ENCODE measurements at regions not wholly inside any gene's neighbourhood (a gene's known extent, or its start where the extent isn't known, plus 50 kb on each side); places are given as distances from the start of the nearest gene placed in this dataset.

GRCh38 chr13:58994777-58995176 is 1169.0 kb downstream of the DIAPH3 start:
- H3K4me3 ChIP-seq (ENCODE audit: insufficient read length, low read depth), result no peak overlapping the region
- H3K36me3 ChIP-seq (ENCODE audit: insufficient read depth, insufficient read length, low read length), result no peaks in the 10 kb centered on the region
- TF ChIP-seq SUZ12 (IDR thresholded peaks at IDR 0.05; ENCODE audit: extremely low read depth, insufficient read depth, insufficient read length) (no peak), YY1 (IDR thresholded peaks at IDR 0.05; ENCODE audit: insufficient read depth, insufficient read length) (no peak), ZNF274 (IDR thresholded peaks at IDR 0.05; ENCODE audit: low read depth, low read length) (no peak)
- no peaks in the 10 kb centered on the region for H3K9me3 ChIP-seq (ENCODE audit: insufficient read depth, low read length)
- H3K27me3 ChIP-seq (ENCODE audit: insufficient read depth, insufficient read length), result no peaks in the 10 kb centered on the region
- DNase-seq (ENCODE audit: low read depth, low spot score), result no peak
- H3K9ac ChIP-seq (ENCODE audit: insufficient read length, low read depth), result no peak overlapping the region
- no peaks in the 10 kb centered on the region for H3K4me1 ChIP-seq (ENCODE audit: insufficient read depth, insufficient read length)

GRCh38 chr13:58998716-58999115 is 1165.0 kb downstream of the DIAPH3 start:
- H3K27me3 ChIP-seq (ENCODE audit: insufficient read depth, insufficient read length), result no peaks in the 10 kb centered on the region
- H3K9ac ChIP-seq (ENCODE audit: insufficient read length, low read depth), result no peak overlapping the region
- no peaks in the 10 kb centered on the region for H3K36me3 ChIP-seq (ENCODE audit: insufficient read depth, insufficient read length, low read length)
- no peak overlapping the region for H3K4me3 ChIP-seq (ENCODE audit: insufficient read length, low read depth)
- H3K4me1 ChIP-seq (ENCODE audit: insufficient read depth, insufficient read length), result no peaks in the 10 kb centered on the region
- no peak for DNase-seq (ENCODE audit: low read depth, low spot score)
- TF ChIP-seq SUZ12 (IDR thresholded peaks at IDR 0.05; ENCODE audit: extremely low read depth, insufficient read depth, insufficient read length), result no peak
- no peak for TF ChIP-seq YY1 (IDR thresholded peaks at IDR 0.05; ENCODE audit: insufficient read depth, insufficient read length)
- TF ChIP-seq ZNF274 (IDR thresholded peaks at IDR 0.05; ENCODE audit: low read depth, low read length), result no peak
- H3K9me3 ChIP-seq (ENCODE audit: insufficient read depth, low read length), result no peaks in the 10 kb centered on the region

GRCh38 chr13:58999851-59000250 is 1163.9 kb downstream of the DIAPH3 start:
- Histone ChIP-seq H3K4me3 (ENCODE audit: insufficient read length, low read depth) (no peak overlapping the region), H3K27me3 (ENCODE audit: insufficient read depth, insufficient read length) (no peaks in the 10 kb centered on the region), H3K36me3 (ENCODE audit: insufficient read depth, insufficient read length, low read length) (no peaks in the 10 kb centered on the region), H3K4me1 (ENCODE audit: insufficient read depth, insufficient read length) (no peaks in the 10 kb centered on the region), H3K9me3 (ENCODE audit: insufficient read depth, low read length) (no peaks in the 10 kb centered on the region), H3K9ac (ENCODE audit: insufficient read length, low read depth) (no peak overlapping the region)
- no peak for DNase-seq (ENCODE audit: low read depth, low spot score)
- TF ChIP-seq YY1 (IDR thresholded peaks at IDR 0.05; ENCODE audit: insufficient read depth, insufficient read length) (no peak), ZNF274 (IDR thresholded peaks at IDR 0.05; ENCODE audit: low read depth, low read length) (no peak), SUZ12 (IDR thresholded peaks at IDR 0.05; ENCODE audit: extremely low read depth, insufficient read depth, insufficient read length) (no peak)

GRCh38 chr13:59000770-59001169 is 1163.0 kb downstream of the DIAPH3 start:
- H3K27me3 ChIP-seq (ENCODE audit: insufficient read depth, insufficient read length), result no peaks in the 10 kb centered on the region
- no peaks in the 10 kb centered on the region for H3K9me3 ChIP-seq (ENCODE audit: insufficient read depth, low read length)
- no peak for DNase-seq (ENCODE audit: low read depth, low spot score)
- H3K4me3 ChIP-seq (ENCODE audit: insufficient read length, low read depth), result no peak overlapping the region
- H3K36me3 ChIP-seq (ENCODE audit: insufficient read depth, insufficient read length, low read length), result no peaks in the 10 kb centered on the region
- TF ChIP-seq SUZ12 (IDR thresholded peaks at IDR 0.05; ENCODE audit: extremely low read depth, insufficient read depth, insufficient read length) (no peak), ZNF274 (IDR thresholded peaks at IDR 0.05; ENCODE audit: low read depth, low read length) (no peak), YY1 (IDR thresholded peaks at IDR 0.05; ENCODE audit: insufficient read depth, insufficient read length) (no peak)
- no peaks in the 10 kb centered on the region for H3K4me1 ChIP-seq (ENCODE audit: insufficient read depth, insufficient read length)
- no peak overlapping the region for H3K9ac ChIP-seq (ENCODE audit: insufficient read length, low read depth)

GRCh38 chr13:59012731-59013130 is 1151.0 kb downstream of the DIAPH3 start:
- TF ChIP-seq SUZ12 (IDR thresholded peaks at IDR 0.05; ENCODE audit: extremely low read depth, insufficient read depth, insufficient read length), result no peak
- no peak for TF ChIP-seq YY1 (IDR thresholded peaks at IDR 0.05; ENCODE audit: insufficient read depth, insufficient read length)
- no peak for TF ChIP-seq ZNF274 (IDR thresholded peaks at IDR 0.05; ENCODE audit: low read depth, low read length)
- no peaks in the 10 kb centered on the region for H3K4me1 ChIP-seq (ENCODE audit: insufficient read depth, insufficient read length)
- no peaks in the 10 kb centered on the region for H3K36me3 ChIP-seq (ENCODE audit: insufficient read depth, insufficient read length, low read length)
- no peak for DNase-seq (ENCODE audit: low read depth, low spot score)
- no peak overlapping the region for H3K9ac ChIP-seq (ENCODE audit: insufficient read length, low read depth)
- no peak overlapping the region for H3K4me3 ChIP-seq (ENCODE audit: insufficient read length, low read depth)
- H3K9me3 ChIP-seq (ENCODE audit: insufficient read depth, low read length), result no peaks in the 10 kb centered on the region
- no peaks in the 10 kb centered on the region for H3K27me3 ChIP-seq (ENCODE audit: insufficient read depth, insufficient read length)

- no peak for DNase-seq (ENCODE audit: low read depth, low spot score)
- H3K9me3 ChIP-seq (ENCODE audit: insufficient read depth, low read length), result no peaks in the 10 kb centered on the region
- no peak overlapping the region for H3K4me3 ChIP-seq (ENCODE audit: insufficient read length, low read depth)
- H3K36me3 ChIP-seq (ENCODE audit: insufficient read depth, insufficient read length, low read length), result no peaks in the 10 kb centered on the region
- TF ChIP-seq ZNF274 (IDR thresholded peaks at IDR 0.05; ENCODE audit: low read depth, low read length), result no peak
- no peak for TF ChIP-seq SUZ12 (IDR thresholded peaks at IDR 0.05; ENCODE audit: extremely low read depth, insufficient read depth, insufficient read length)
- H3K27me3 ChIP-seq (ENCODE audit: insufficient read depth, insufficient read length), result no peaks in the 10 kb centered on the region
- H3K4me1 ChIP-seq (ENCODE audit: insufficient read depth, insufficient read length), result no peaks in the 10 kb centered on the region
- no peak overlapping the region for H3K9ac ChIP-seq (ENCODE audit: insufficient read length, low read depth)
Observed at GRCh38 chr13:59016250-59016649, 1147.5 kb downstream of the DIAPH3 start.

GRCh38 chr13:59024434-59024833 is 1139.3 kb downstream of the DIAPH3 start:
- no peak overlapping the region for H3K9ac ChIP-seq (ENCODE audit: insufficient read length, low read depth)
- no peak for DNase-seq (ENCODE audit: low read depth, low spot score)
- H3K4me3 ChIP-seq (ENCODE audit: insufficient read length, low read depth), result no peak overlapping the region
- no peaks in the 10 kb centered on the region for H3K4me1 ChIP-seq (ENCODE audit: insufficient read depth, insufficient read length)
- no peak for TF ChIP-seq ZNF274 (IDR thresholded peaks at IDR 0.05; ENCODE audit: low read depth, low read length)
- TF ChIP-seq YY1 (IDR thresholded peaks at IDR 0.05; ENCODE audit: insufficient read depth, insufficient read length), result no peak
- TF ChIP-seq SUZ12 (IDR thresholded peaks at IDR 0.05; ENCODE audit: extremely low read depth, insufficient read depth, insufficient read length), result no peak
- no peaks in the 10 kb centered on the region for H3K36me3 ChIP-seq (ENCODE audit: insufficient read depth, insufficient read length, low read length)
- no peaks in the 10 kb centered on the region for H3K27me3 ChIP-seq (ENCODE audit: insufficient read depth, insufficient read length)
- H3K9me3 ChIP-seq (ENCODE audit: insufficient read depth, low read length), result no peaks in the 10 kb centered on the region

- DNase-seq (ENCODE audit: low read depth, low spot score), result no peak
- no peak for TF ChIP-seq ZNF274 (IDR thresholded peaks at IDR 0.05; ENCODE audit: low read depth, low read length)
- TF ChIP-seq YY1 (IDR thresholded peaks at IDR 0.05; ENCODE audit: insufficient read depth, insufficient read length), result no peak
- TF ChIP-seq SUZ12 (IDR thresholded peaks at IDR 0.05; ENCODE audit: extremely low read depth, insufficient read depth, insufficient read length), result no peak
- Histone ChIP-seq H3K27me3 (ENCODE audit: insufficient read depth, insufficient read length) (no peaks in the 10 kb centered on the region), H3K9me3 (ENCODE audit: insufficient read depth, low read length) (no peaks in the 10 kb centered on the region), H3K36me3 (ENCODE audit: insufficient read depth, insufficient read length, low read length) (no peaks in the 10 kb centered on the region), H3K9ac (ENCODE audit: insufficient read length, low read depth) (no peak overlapping the region), H3K4me1 (ENCODE audit: insufficient read depth, insufficient read length) (no peaks in the 10 kb centered on the region), H3K4me3 (ENCODE audit: insufficient read length, low read depth) (no peak overlapping the region)
Observed at GRCh38 chr13:59034198-59034597, 1129.5 kb downstream of the DIAPH3 start.

All from NT2/D1 (cell line).